ENCODE measurements at regions not wholly inside any gene's neighbourhood (a gene's known extent, or its start where the extent isn't known, plus 50 kb on each side); places are given as distances from the start of the nearest gene placed in this dataset.

- TF ChIP-seq, protein P1, sequence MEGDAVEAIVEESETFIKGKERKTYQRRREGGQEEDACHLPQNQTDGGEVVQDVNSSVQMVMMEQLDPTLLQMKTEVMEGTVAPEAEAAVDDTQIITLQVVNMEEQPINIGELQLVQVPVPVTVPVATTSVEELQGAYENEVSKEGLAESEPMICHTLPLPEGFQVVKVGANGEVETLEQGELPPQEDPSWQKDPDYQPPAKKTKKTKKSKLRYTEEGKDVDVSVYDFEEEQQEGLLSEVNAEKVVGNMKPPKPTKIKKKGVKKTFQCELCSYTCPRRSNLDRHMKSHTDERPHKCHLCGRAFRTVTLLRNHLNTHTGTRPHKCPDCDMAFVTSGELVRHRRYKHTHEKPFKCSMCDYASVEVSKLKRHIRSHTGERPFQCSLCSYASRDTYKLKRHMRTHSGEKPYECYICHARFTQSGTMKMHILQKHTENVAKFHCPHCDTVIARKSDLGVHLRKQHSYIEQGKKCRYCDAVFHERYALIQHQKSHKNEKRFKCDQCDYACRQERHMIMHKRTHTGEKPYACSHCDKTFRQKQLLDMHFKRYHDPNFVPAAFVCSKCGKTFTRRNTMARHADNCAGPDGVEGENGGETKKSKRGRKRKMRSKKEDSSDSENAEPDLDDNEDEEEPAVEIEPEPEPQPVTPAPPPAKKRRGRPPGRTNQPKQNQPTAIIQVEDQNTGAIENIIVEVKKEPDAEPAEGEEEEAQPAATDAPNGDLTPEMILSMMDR (IDR thresholded peaks at IDR 0.05; ENCODE audit: poor library complexity), result no peak
- TF ChIP-seq EZH2phosphoT487 (IDR thresholded peaks at IDR 0.05; ENCODE audit: low read depth, severe bottlenecking, unreplicated experiment), result no peak
Observed at GRCh38 chr2:207217442-207217841, 51.7 kb upstream of the KLF7 start.
